ENCODE measurements at regions not wholly inside any gene's neighbourhood (a gene's known extent, or its start where the extent isn't known, plus 50 kb on each side); places are given as distances from the start of the nearest gene placed in this dataset.

DNA sequence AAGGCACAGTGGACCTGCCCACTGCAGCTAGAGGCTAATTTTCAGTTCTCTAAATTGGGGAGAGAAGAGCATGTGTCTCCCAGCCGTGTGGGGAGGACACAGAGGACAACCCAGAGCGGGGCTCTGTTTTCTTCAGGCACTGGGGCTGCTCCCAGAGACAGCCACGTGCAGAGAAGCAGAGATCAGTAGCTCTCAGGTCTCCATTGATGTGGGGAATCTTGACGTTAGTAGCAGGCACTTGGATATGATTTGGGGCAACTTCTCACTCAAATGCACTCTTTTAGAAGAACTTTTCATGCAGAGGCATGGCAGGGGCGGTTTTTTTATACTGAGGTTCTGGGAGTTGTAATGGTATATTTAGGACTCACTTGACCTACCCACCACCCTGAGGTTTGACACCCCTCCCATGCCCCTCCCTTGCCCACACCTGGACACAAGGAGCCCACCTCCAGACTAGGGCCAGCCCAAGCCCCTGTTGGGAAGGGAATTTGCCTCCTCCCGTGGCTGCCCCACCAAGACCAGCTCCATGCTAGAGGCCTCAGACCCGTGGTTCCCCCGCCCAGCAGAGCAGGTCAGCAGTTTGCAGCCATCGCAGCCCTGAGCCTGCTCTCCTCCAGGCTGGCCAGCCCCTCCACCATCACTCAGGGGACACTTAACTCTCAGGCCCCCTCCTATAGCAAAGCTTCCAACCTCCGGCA, 94.2 kb upstream of the RTL6 start:
- Histone ChIP-seq H3F3A (ENCODE audit: control insufficient read depth, insufficient read depth) (no peaks in the 10 kb centered on the region), H4K20me1 (ENCODE audit: control insufficient read depth, insufficient read depth, low read depth, low read length) (no peaks in the 10 kb centered on the region), H3K79me2 (ENCODE audit: control insufficient read depth, low read length) (no peaks in the 10 kb centered on the region), H3K9me3 (ENCODE audit: control insufficient read depth, insufficient read depth, low read length) (no peaks in the 10 kb centered on the region), H3K27ac (ENCODE audit: low read depth, low read length) (no peak overlapping the region), H3K27me3 (ENCODE audit: control insufficient read depth, low read length) (no peaks in the 10 kb centered on the region), H3K4me1 (ENCODE audit: control insufficient read depth, low read length) (no peaks in the 10 kb centered on the region), H3K4me3 (ENCODE audit: low read length) (no peak overlapping the region), H3K9me2 (replicated peaks; ENCODE audit: control insufficient read depth, low read length) (no peaks in the 10 kb centered on the region), H3K36me3 (ENCODE audit: control insufficient read depth, low read length) (no peaks in the 10 kb centered on the region), H3K4me2 (ENCODE audit: low read length) (no peak overlapping the region)
- TF ChIP-seq, protein P1, sequence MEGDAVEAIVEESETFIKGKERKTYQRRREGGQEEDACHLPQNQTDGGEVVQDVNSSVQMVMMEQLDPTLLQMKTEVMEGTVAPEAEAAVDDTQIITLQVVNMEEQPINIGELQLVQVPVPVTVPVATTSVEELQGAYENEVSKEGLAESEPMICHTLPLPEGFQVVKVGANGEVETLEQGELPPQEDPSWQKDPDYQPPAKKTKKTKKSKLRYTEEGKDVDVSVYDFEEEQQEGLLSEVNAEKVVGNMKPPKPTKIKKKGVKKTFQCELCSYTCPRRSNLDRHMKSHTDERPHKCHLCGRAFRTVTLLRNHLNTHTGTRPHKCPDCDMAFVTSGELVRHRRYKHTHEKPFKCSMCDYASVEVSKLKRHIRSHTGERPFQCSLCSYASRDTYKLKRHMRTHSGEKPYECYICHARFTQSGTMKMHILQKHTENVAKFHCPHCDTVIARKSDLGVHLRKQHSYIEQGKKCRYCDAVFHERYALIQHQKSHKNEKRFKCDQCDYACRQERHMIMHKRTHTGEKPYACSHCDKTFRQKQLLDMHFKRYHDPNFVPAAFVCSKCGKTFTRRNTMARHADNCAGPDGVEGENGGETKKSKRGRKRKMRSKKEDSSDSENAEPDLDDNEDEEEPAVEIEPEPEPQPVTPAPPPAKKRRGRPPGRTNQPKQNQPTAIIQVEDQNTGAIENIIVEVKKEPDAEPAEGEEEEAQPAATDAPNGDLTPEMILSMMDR (IDR thresholded peaks at IDR 0.05; ENCODE audit: low read depth, low read length, poor library complexity, severe bottlenecking): no peak
- TF ChIP-seq EZH2phosphoT487 (IDR thresholded peaks at IDR 0.05; ENCODE audit: borderline replicate concordance, low read length): no peak

DNA sequence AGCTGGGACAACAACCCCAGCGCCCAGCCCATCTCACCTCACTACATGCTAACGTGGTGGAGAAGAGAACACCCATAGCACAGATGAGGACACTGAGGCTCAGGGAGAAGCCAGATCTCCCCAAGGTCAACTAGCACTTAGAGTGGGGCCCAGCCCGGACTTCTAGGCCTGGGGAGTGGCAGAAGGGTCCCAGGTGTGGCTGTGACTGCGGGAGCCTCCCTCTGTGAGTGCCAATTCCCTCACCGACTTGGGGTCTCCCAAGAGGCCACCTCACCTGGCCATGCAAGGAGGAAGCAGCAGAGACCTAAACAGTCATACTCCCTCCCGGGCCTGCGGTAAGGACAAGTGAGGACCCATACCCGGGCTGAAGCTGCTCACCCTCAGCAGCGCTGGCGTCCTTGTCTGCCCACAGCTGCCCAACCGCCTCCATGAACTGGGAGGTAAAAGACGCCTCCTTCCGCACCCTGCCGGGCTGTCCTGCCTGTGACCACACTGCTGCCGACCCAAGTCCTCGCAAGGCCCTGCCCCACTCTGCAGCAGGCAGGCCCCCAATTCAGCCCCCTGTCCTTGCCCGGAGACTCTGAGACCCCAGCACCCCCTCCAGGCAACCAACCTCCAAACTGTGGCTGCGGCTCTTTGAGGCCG, 93.2 kb upstream of the RTL6 start:
- H3K27me3 ChIP-seq (ENCODE audit: control insufficient read depth, low read length): 0 out of 2 replicates have a peak, but pooled peaks cover 2% of the 10 kb centered on the region
- no peaks in the 10 kb centered on the region for H3K4me1 ChIP-seq (ENCODE audit: control insufficient read depth, low read length)
- H3K36me3 ChIP-seq (ENCODE audit: control insufficient read depth, low read length): no peaks in the 10 kb centered on the region
- H3K9me3 ChIP-seq (ENCODE audit: control insufficient read depth, insufficient read depth, low read length): no peaks in the 10 kb centered on the region
- H3K27ac ChIP-seq (ENCODE audit: low read depth, low read length): no peak overlapping the region
- no peaks in the 10 kb centered on the region for H3K79me2 ChIP-seq (ENCODE audit: control insufficient read depth, low read length)
- H3K9me2 ChIP-seq (replicated peaks; ENCODE audit: control insufficient read depth, low read length): no peaks in the 10 kb centered on the region
- TF ChIP-seq EZH2phosphoT487 (IDR thresholded peaks at IDR 0.05; ENCODE audit: borderline replicate concordance, low read length): no peak
- TF ChIP-seq, protein P1 (IDR thresholded peaks at IDR 0.05; ENCODE audit: low read depth, low read length, poor library complexity, severe bottlenecking): no peak
- H4K20me1 ChIP-seq (ENCODE audit: control insufficient read depth, insufficient read depth, low read depth, low read length): no peaks in the 10 kb centered on the region
- H3K4me3 ChIP-seq (ENCODE audit: low read length): no peak overlapping the region
- no peak overlapping the region for H3K4me2 ChIP-seq (ENCODE audit: low read length)
- H3F3A ChIP-seq (ENCODE audit: control insufficient read depth, insufficient read depth): no peaks in the 10 kb centered on the region

DNA sequence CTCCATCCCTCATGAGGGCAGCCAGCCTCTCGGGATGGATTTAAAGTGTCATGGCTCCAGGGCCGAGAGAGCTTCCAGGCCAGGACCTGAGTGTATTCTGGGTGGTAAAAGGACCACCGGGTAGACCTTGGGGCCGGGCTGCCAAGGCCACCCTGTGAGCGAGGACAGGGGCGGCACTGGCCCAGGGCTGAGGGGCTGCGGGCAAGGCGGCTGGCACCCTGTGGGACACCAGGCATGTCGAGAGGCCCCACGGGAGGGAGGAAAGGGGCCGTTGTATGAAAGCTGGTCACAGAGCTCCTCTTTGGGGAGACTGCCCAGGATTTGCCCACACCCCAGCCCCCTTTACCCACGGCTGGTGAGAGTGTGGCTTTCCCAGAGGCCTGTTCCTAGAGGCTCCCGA, 92.3 kb upstream of the RTL6 start:
- no peaks in the 10 kb centered on the region for H3K4me1 ChIP-seq (ENCODE audit: control insufficient read depth, low read length)
- H3K9me2 ChIP-seq (replicated peaks; ENCODE audit: control insufficient read depth, low read length): no peaks in the 10 kb centered on the region
- 0 out of 2 replicates have a peak, but pooled peaks cover 2% of the 10 kb centered on the region for H3K27me3 ChIP-seq (ENCODE audit: control insufficient read depth, low read length)
- TF ChIP-seq, protein P1 (IDR thresholded peaks at IDR 0.05; ENCODE audit: low read depth, low read length, poor library complexity, severe bottlenecking): no peak
- no peak for TF ChIP-seq EZH2phosphoT487 (IDR thresholded peaks at IDR 0.05; ENCODE audit: borderline replicate concordance, low read length)
- H3K79me2 ChIP-seq (ENCODE audit: control insufficient read depth, low read length): no peaks in the 10 kb centered on the region
- no peaks in the 10 kb centered on the region for H3K9me3 ChIP-seq (ENCODE audit: control insufficient read depth, insufficient read depth, low read length)
- H3K27ac ChIP-seq (ENCODE audit: low read depth, low read length): no peak overlapping the region
- no peaks in the 10 kb centered on the region for H4K20me1 ChIP-seq (ENCODE audit: control insufficient read depth, insufficient read depth, low read depth, low read length)
- H3K4me3 ChIP-seq (ENCODE audit: low read length): no peak overlapping the region
- H3K4me2 ChIP-seq (ENCODE audit: low read length): no peak overlapping the region
- H3F3A ChIP-seq (ENCODE audit: control insufficient read depth, insufficient read depth): no peaks in the 10 kb centered on the region
- H3K36me3 ChIP-seq (ENCODE audit: control insufficient read depth, low read length): no peaks in the 10 kb centered on the region

Data from DOHH2 (cell line).